GM19452 (cell line): ENCODE measurements at regions not wholly inside any gene's neighbourhood (a gene's known extent, or its start where the extent isn't known, plus 50 kb on each side); places are given as distances from the start of the nearest gene placed in this dataset.

Source experiments
- ATAC-seq: cut with Tn5 transposase; IDR thresholded peaks from one replicate; pipeline ENCODE4 v1.9.1; 2021; ENCODE audit not compliant: unreplicated experiment

DNA sequence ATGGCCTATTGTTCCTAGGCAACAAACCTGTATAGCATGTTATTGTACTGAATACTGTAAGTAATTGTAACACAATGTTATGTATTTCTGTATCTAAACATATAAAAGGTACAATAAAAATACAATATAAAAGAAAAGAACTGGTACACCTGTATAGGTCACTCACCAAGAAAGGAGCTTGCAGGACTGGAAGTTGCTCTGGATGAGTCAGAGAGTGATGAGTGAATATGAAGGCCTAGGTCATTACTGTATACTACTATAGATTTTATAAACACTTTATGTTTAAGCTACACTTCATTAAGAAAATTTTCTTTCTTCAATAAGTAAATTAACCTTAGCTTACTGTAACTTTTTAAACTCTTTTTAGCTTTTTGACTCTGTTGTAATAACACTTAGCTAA lies 559.9 kb downstream of the PLPP3 start:
- no peak for ATAC-seq

- ATAC-seq = no peak
Measured at GRCh38 chr1:56017336-56017735, 562.0 kb downstream of the PLPP3 start.

GRCh38 chr1:56003846-56004245 lies 575.5 kb downstream of the PLPP3 start:
- ATAC-seq = no peak

GRCh38 chr1:56002231-56002630 lies 577.1 kb downstream of the PLPP3 start:
- ATAC-seq = no peak

DNA sequence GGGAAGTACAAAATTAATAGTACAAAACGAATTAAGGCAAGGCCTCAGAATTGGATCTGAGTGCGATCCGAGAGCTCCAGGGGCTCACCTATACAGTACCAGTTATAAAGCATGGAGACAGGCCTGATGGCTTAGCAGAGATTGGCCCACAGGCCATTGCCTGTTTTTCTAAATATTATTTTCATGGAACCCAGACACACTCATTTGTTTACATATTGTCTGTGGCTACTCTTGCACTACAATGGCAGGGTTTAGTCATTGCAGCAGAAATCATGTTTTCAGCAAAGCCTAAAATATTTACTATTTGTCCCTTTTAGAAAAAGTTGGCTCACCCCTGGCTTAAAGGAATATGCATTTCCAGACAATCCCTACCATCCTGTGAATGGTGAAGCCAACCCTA lies 578.9 kb downstream of the PLPP3 start:
- no peak for ATAC-seq

- ATAC-seq = no peak
Measured at GRCh38 chr1:55997536-55997935, 581.8 kb downstream of the PLPP3 start.

DNA sequence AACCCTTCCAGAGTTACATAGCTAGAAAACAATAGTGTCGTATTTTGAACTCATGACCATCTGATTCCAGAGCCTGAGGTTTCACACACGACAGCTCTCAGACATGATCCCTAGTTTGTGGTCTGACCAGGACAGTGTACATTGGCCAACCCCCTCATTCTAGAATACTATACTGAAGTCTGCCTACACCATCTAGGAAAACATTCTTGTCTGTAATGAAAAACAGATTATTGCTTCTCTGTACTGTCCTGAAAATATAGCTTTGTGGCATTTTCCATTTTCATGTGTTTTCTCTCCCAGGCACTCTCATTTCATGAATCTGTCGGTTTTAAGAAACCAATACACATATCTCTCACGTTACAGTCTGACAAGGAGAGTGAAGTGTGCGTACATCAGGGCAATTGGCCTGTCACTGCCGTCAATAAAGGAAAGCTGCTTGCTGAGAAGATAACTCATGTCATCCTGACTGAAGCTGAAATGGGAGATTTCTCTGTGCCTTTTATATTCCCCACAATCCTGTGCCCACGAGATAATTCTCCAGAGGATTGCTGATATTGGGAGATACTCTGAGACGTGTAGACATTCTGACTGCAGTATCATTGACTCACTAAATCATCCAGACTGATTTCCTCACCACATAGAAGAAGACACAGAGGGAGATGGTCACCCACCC lies 585.6 kb downstream of the PLPP3 start:
- no peak for ATAC-seq

DNA sequence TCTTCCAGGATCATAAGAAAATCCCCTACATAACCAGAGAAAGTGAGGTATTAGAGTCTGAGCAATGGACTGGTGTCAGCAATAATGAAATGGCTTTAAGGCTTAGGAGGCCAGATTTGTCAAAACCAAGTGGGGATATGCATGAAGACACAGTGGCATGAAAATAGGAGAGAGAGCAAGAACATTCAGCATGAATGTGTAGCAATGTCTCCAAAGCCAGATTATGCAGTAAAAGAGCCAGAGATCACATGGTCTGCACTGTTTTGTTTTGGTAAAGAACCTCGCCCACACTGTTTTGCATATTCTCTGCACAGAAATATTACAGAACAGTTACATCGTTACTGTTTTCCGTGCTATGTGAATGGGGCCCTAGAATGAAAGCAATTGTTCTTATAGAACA lies 589.4 kb downstream of the PLPP3 start:
- ATAC-seq = no peak

- ATAC-seq = no peak
Measured at GRCh38 chr1:55988963-55989452, 590.4 kb downstream of the PLPP3 start.

- ATAC-seq = no peak
Measured at GRCh38 chr1:55987491-55988249, 591.7 kb downstream of the PLPP3 start.

GRCh38 chr1:55986003-55986402 lies 593.4 kb downstream of the PLPP3 start:
- no peak for ATAC-seq

DNA sequence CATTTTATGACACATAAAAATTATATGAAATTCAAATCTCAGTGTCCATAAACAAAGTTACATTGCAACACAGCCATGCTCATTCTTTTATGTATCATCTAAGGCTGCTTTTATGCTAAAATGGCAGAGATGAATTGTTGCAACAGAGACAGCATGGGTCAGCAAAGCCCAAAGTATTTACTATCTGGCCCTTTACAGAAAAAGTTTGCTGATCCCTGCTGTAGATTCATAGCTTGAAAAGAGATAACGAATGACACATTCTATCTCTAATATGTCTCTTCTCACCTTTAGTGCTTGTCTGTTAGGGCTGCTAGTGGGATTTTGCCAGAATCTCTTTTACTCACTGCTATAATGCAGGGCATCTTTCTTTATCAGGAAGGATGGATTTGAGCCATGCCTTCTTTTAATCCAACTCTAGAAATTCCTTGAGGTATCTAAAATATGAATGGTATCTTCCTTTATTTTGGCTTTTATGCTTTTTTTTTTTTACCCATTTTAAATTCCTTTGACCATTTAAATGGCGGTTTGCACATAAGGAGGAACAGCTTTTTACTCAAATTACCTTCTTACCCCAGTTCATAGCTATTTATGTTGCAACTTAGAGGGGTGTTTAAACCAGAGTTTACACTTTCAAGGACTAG lies 598.2 kb downstream of the PLPP3 start:
- no peak for ATAC-seq

DNA sequence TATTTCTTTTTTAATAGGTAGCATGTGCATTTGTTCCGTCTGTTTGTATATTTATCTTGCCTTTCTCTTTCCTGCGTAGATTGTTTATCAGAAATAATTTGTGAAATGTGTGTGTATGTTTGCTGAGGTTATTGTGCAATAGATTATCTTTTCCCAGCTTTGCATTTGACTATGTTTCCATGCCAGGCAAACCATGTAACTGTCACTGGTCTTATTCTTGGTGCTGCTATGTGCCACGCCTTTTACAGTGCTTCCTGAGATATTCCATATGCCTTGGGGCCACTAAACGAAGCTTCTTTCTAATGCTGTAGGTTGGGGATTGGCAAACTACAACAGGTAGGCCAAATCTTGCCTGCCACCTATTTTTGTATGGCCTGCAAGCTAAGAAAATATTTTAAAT lies 598.8 kb downstream of the PLPP3 start:
- no peak for ATAC-seq

DNA sequence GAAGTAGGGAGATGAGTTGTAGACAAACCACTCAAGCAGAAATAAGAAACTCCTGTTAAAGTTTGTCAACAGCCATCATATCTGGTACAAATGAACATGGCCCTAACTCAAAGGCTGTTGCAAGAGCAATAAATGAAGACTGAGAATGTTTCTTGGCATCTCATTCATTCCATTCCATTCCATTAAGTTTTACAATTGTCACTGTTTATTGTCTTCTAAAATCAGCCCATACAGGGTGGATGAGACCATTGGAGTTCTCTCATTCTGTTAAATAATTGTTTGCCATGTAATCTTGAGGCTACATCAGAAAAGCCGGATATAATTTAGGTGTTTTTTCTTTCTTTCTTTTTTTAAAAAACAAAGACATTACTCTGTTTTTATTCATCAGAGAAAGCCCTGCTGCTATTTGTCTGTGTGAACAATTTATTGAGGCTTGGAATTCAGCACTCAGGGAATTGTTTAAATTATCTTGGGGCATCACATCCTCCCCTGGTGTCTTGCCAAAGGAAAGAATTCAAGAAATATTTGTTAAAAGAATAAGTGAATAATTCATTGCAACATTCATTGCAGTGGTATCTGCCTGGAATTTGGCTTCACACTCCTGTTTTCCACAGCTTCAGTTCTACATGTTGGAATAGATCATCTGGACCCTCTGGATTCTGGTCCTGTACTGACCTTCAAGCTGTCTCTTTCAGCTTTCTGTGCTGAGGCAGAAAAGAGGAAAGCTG lies 604.5 kb downstream of the PLPP3 start:
- no peak for ATAC-seq

DNA sequence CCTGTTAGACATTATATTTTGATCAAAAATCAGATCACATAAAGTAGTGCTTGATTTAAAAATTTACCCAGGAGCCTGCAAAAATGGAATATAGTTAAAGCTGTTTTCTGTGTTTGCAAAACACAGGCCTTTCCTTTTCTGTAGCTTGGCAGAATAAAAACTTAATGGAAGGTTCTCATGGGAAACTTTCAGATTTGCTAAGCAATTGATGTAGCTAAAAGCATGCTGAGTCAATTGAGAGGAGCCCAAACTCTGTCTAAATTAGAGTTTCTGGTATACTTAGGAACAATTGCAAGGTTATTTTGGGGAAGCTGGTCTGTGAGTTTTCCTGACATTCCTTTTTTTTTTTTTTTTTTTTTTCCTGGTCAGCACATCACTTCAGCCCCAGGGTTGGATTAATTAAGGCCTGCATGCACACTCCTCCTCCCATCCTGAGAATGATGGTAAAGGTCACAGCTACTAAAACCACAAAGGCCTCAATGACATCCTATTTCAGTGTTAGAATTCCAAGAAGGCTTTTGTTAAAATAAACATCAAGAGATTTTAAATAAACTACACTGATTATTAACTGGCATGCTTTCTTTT lies 608.7 kb downstream of the PLPP3 start:
- ATAC-seq = no peak

DNA sequence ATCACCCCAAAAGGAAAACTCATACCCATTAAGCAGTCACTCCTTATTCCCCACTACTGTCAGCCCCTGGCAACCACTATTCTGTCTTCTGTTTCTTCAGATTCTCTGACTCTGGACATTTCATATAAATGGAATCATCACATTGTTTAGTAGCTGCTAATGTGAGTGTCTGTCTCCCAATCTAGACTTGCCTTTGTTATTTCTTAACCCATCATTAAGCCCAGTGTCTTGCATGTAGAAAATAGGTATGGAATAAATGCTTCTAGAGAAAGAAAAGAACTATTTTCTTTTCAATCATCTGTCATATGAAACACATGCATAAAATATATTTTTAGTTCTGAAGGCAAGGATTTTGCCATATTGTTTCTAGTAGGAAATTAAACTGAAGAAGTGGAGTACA lies 610.0 kb downstream of the PLPP3 start:
- ATAC-seq = no peak

DNA sequence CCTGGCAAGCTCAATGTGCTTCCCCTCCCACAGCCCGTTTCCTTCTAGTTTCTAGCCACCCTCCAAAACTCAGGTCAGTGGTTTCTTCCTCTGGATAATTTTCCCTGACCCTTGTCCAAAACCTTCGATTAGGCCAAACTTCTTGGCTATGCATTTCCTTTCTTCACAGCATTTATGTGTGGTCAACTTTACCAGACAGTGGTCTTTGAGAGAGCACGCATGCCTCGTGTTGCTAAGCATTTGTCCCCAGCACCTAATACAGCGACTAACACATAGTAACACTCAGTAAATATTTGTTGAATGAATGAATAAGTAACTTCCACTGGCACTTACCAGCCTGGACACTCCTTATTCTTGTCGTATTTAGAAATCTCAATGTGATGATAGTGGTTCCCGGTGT lies 610.7 kb downstream of the PLPP3 start:
- no peak for ATAC-seq

GRCh38 chr1:55965981-55966461 lies 613.3 kb downstream of the PLPP3 start:
- ATAC-seq = no peak

DNA sequence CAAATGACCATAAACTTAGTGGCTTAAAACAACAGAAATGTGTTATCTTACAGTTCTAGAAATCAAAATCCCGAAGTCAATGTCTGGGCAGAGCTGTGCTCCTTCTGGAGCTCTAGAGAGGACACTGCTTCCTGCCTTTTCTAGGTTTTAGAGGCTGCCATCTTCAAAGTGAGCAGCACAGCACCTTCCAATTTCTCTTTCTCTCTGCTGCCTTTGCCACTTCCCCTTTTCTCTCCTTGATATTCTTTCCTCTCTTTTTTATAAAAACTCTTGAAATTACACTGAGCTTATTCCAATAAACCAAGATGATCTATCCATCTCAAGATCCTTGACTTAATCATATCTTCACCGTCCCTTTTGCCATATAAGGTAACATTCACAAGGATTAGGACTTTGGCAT lies 616.9 kb downstream of the PLPP3 start:
- no peak for ATAC-seq

DNA sequence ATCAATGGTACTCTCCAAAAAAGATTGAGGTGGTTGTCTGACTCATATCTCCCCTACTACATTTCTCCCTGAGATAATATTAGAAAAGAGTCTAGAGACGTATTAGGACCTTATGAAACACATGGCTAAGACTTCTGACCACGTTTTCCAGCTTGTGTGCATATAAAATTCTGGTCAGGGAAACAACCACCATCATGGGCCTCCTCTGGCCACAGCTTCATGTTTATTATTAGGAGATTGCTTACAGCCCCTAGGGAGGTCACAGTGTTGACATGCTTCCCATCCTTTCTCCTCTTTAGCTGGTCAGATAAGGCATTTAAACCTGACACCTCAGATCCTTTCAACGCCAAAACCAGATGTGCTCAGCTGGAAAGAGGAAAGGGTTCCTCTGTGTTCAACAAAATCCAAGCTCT lies 620.2 kb downstream of the PLPP3 start:
- ATAC-seq = no peak

- ATAC-seq = no peak
Measured at GRCh38 chr1:55958498-55958897, 620.9 kb downstream of the PLPP3 start.
